Mesothelial cell of epicardium (in vitro differentiated cells): ENCODE measurements at regions not wholly inside any gene's neighbourhood (a gene's known extent, or its start where the extent isn't known, plus 50 kb on each side); places are given as distances from the start of the nearest gene placed in this dataset.

ENCODE experiments used
- DNase-seq, 2 experiments: peaks; one replicate each; pipeline ENCODE4 v3.0.0; 2021; ENCODE audit warnings: low spot score in 2 of 2; ENCODE audit not compliant: unreplicated experiment in 2 of 2
- H3K27ac Mint-ChIP-seq: 2 replicates; pipeline ENCODE4 v1.8.0; 2021; ENCODE audit warnings: mixed read lengths
- H3K27me3 Mint-ChIP-seq: 2 replicates; pipeline ENCODE4 v1.8.0; 2021; ENCODE audit warnings: low read depth, mixed read lengths
- H3K36me3 Mint-ChIP-seq: 2 replicates; pipeline ENCODE4 v1.8.0; 2021; ENCODE audit warnings: mixed read lengths
- H3K4me1 Mint-ChIP-seq: 2 replicates; pipeline ENCODE4 v1.8.0; 2021; ENCODE audit warnings: mixed read lengths
- H3K4me3 Mint-ChIP-seq: 2 replicates; pipeline ENCODE4 v1.8.0; 2021; ENCODE audit warnings: mild to moderate bottlenecking, moderate library complexity, mixed read lengths
- H3K9me3 Mint-ChIP-seq: 2 replicates; pipeline ENCODE4 v1.8.0; 2021; ENCODE audit warnings: mixed read lengths
- CTCF ChIP-seq: fragments of 200-600 bp; sonication (generic); IDR thresholded peaks from one replicate; pipeline ENCODE4 v1.5.0; 2021; ENCODE audit warnings: antibody characterized with exemption; ENCODE audit not compliant: unreplicated experiment

GRCh38 chr5:158609333-158610050, 490.2 kb downstream of the EBF1 start:
- H3K4me3 Mint-ChIP-seq = no peak overlapping the region
- H3K9me3 Mint-ChIP-seq = no peaks in the 10 kb centered on the region
- no peaks in the 10 kb centered on the region for H3K4me1 Mint-ChIP-seq
- H3K27me3 Mint-ChIP-seq = peaks cover 41% of the 10 kb centered on the region
- no peaks in the 10 kb centered on the region for H3K36me3 Mint-ChIP-seq
- H3K27ac Mint-ChIP-seq = no peak overlapping the region
- no peak for DNase-seq
- no peak for TF ChIP-seq CTCF

- no peak overlapping the region for H3K27ac Mint-ChIP-seq
- H3K4me3 Mint-ChIP-seq = no peak overlapping the region
- no peak for DNase-seq
- no peaks in the 10 kb centered on the region for H3K4me1 Mint-ChIP-seq
- H3K9me3 Mint-ChIP-seq = no peaks in the 10 kb centered on the region
- no peaks in the 10 kb centered on the region for H3K36me3 Mint-ChIP-seq
- peaks cover 31% of the 10 kb centered on the region for H3K27me3 Mint-ChIP-seq
- TF ChIP-seq CTCF = no peak
Observed at GRCh38 chr5:158607088-158607487, 492.6 kb downstream of the EBF1 start.

GRCh38 chr5:158606233-158606632, 493.5 kb downstream of the EBF1 start:
- Mint-ChIP-seq H3K4me1 (no peaks in the 10 kb centered on the region), H3K27ac (no peak overlapping the region), H3K4me3 (no peak overlapping the region), H3K9me3 (no peaks in the 10 kb centered on the region), H3K36me3 (no peaks in the 10 kb centered on the region), H3K27me3 (peaks cover 34% of the 10 kb centered on the region)
- TF ChIP-seq CTCF = no peak
- no peak for DNase-seq

GRCh38 chr5:158602981-158603380, 496.7 kb downstream of the EBF1 start:
- Mint-ChIP-seq H3K9me3 (no peaks in the 10 kb centered on the region), H3K4me3 (no peak overlapping the region), H3K27me3 (peaks cover 14% of the 10 kb centered on the region), H3K27ac (no peak overlapping the region), H3K36me3 (no peaks in the 10 kb centered on the region), H3K4me1 (no peaks in the 10 kb centered on the region)
- DNase-seq = no peak
- no peak for TF ChIP-seq CTCF

- no peak for TF ChIP-seq CTCF
- DNase-seq = no peak
- H3K27ac Mint-ChIP-seq = no peak overlapping the region
- no peak overlapping the region for H3K4me3 Mint-ChIP-seq
- peaks cover 7% of the 10 kb centered on the region for H3K27me3 Mint-ChIP-seq
- H3K36me3 Mint-ChIP-seq = no peaks in the 10 kb centered on the region
- no peaks in the 10 kb centered on the region for H3K4me1 Mint-ChIP-seq
- H3K9me3 Mint-ChIP-seq = peaks cover 7% of the 10 kb centered on the region
Observed at GRCh38 chr5:158601118-158601517, 498.6 kb downstream of the EBF1 start.

GRCh38 chr5:158600679-158601078, 499.0 kb downstream of the EBF1 start:
- Mint-ChIP-seq H3K27me3 (peaks cover 5% of the 10 kb centered on the region), H3K9me3 (peaks cover 8% of the 10 kb centered on the region), H3K36me3 (no peaks in the 10 kb centered on the region), H3K4me3 (no peak overlapping the region), H3K27ac (no peak overlapping the region), H3K4me1 (no peaks in the 10 kb centered on the region)
- no peak for TF ChIP-seq CTCF
- no peak for DNase-seq
